Gastrocnemius medialis (tissue), 4 donors: ENCODE measurements at regions not wholly inside any gene's neighbourhood (a gene's known extent, or its start where the extent isn't known, plus 50 kb on each side); places are given as distances from the start of the nearest gene placed in this dataset.

Experiments
- ATAC-seq, 2 donors: fragments of 150-250 bp; one replicate each; pipeline ENCODE4 v1.9.1; 2016
- DNase-seq, 2 donors: peaks; one replicate each; pipeline ENCODE4 v3.0.0-alpha.2; 2019
- H3K27ac ChIP-seq, 4 donors: fragments of 200-600 bp; sonication (generic); 1 replicate in 1 of 4; 2 replicates in 3 of 4; pipeline ENCODE4 v1.5.1; 2016 to 2018; ENCODE audit warnings: mild to moderate bottlenecking in 2 of 4, moderate library complexity in 1 of 4
- H3K27me3 ChIP-seq, 3 donors: fragments of 200-600 bp; sonication (generic) in 2 of 3; 1 replicate in 1 of 3; 2 replicates in 2 of 3; pipeline versions ENCODE4 v1.5.1 to v1.6.0; 2016 to 2019; ENCODE audit warnings: mild to moderate bottlenecking in 1 of 3, moderate library complexity in 1 of 3
- H3K36me3 ChIP-seq, 2 donors: fragments of 200-600 bp; sonication (generic) in 1 of 2; one replicate each; pipeline ENCODE4 v1.5.1; 2017 to 2018
- H3K4me1 ChIP-seq, 2 donors: fragments of 200-600 bp; sonication (generic) in 1 of 2; one replicate each; pipeline ENCODE4 v1.5.1; 2016 to 2017; ENCODE audit warnings: mild to moderate bottlenecking in 2 of 2
- H3K4me3 ChIP-seq, 4 donors: fragments of 200-600 bp; sonication (generic) in 3 of 4; 1 replicate in 1 of 4; 2 replicates in 3 of 4; pipeline ENCODE4 v1.5.1; 2016 to 2019; ENCODE audit warnings: mild to moderate bottlenecking in 2 of 4
- H3K9me3 ChIP-seq, 3 donors: fragments of 200-600 bp; sonication (generic) in 2 of 3; 1 replicate in 1 of 3; 2 replicates in 2 of 3; pipeline ENCODE4 v1.5.1; 2016 to 2019
- CTCF ChIP-seq, 5 experiments: fragments of 450-650 bp in 3 of 5; fragments of 200-600 bp in 2 of 5; sonication (generic) in 2 of 5; IDR thresholded peaks in 4 of 5; conservative IDR thresholded peaks in 1 of 5; 1 replicate in 4 of 5; 2 replicates in 1 of 5; pipeline ENCODE4 v1.5.1; 2016 to 2019; ENCODE audit warnings: antibody characterized with exemption in 5 of 5, mild to moderate bottlenecking in 3 of 5, moderate library complexity in 3 of 5
- POLR2A ChIP-seq, 2 donors: fragments of 450-650 bp; IDR thresholded peaks; one replicate each; pipeline ENCODE4 v1.6.1; 2017; ENCODE audit warnings: antibody characterized with exemption in 2 of 2, mild to moderate bottlenecking in 2 of 2, moderate library complexity in 2 of 2
- in situ Hi-C, 4 donors: fragments of 200-750 bp; cut with MboI; loops; one replicate each; pipeline versions ENCODE4 v1.15.0 to v1.8.0; 2017; ENCODE audit warnings: low sequenced_read_pairs in 4 of 4
- intact Hi-C: fragments of 100-400 bp; cut with DNase I; formaldehyde crosslinking; loops from one replicate; pipeline ENCODE4 v1.15.1; 2023; ENCODE audit warnings: low total_unique reads

DNA sequence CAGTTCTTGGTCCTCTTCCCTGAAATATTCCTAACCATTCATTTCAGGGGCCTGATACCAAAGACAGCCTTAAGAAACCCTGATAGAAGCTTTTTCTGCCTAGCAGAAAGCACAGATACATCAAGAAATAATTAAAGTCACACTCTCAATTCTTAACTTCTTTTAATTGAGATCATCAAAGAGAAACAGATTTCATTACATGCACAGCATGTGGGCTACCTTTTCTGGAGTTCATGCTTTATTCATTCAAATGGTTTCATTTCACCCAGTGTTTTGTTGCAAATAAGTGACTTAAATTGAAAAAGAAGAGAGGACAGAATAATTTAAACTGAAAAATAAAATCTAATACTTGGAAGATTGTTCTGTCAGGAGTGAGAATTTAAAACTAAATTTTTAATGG is 192.6 kb upstream of the GGTLC1 start:
- in situ Hi-C loops: no loop called here
- no peaks in the 10 kb centered on the region for H3K4me1 ChIP-seq
- H3K27ac ChIP-seq: no peak overlapping the region
- H3K36me3 ChIP-seq: no peaks in the 10 kb centered on the region
- no peak for TF ChIP-seq CTCF (IDR thresholded peaks at IDR 0.05 in 4 of 5, conservative IDR thresholded peaks at IDR 0.05 in 1 of 5)
- no peak for TF ChIP-seq POLR2A (IDR thresholded peaks at IDR 0.05)
- H3K4me3 ChIP-seq: no peak overlapping the region
- ATAC-seq: no peak
- no peaks in the 10 kb centered on the region for H3K27me3 ChIP-seq
- intact Hi-C loops: no loop called here
- H3K9me3 ChIP-seq: no peaks in the 10 kb centered on the region
- DNase-seq: no peak

DNA sequence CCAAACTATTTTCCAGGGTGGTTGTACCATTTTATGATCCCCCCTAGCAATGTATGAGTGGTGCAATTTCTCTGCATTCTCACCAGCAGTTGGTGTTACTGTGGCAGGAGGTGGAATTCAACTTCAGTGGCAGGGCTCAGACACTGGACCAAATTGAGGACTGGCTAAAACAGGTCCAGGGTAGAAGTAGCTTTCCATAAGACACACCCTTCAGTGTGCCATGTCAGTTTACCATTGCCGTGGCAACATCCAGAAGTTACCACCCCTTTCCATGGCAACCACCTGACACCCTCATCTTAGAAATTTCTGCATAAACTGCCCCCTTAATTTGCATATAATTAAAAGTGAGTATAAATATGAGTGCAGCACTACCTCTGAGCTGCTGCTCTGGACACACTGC is 180.7 kb upstream of the GGTLC1 start:
- H3K4me3 ChIP-seq: no peak overlapping the region
- intact Hi-C loops: no loop called here
- H3K27ac ChIP-seq: no peak overlapping the region
- H3K36me3 ChIP-seq: no peaks in the 10 kb centered on the region
- H3K9me3 ChIP-seq: no peaks in the 10 kb centered on the region
- H3K4me1 ChIP-seq: no peaks in the 10 kb centered on the region
- H3K27me3 ChIP-seq: no peaks in the 10 kb centered on the region
- in situ Hi-C loops: loop anchor here in 3 of 4 donors (25.0 kb wide), 3 partner anchors 107 to 743 kb away; partner anchors contain the start of gene SYNDIG1 (in 1 of the 3)
- no peak for TF ChIP-seq POLR2A (IDR thresholded peaks at IDR 0.05)
- no peak for TF ChIP-seq CTCF (IDR thresholded peaks at IDR 0.05 in 4 of 5, conservative IDR thresholded peaks at IDR 0.05 in 1 of 5)
- ATAC-seq (no peak), DNase-seq (no peak)

DNA sequence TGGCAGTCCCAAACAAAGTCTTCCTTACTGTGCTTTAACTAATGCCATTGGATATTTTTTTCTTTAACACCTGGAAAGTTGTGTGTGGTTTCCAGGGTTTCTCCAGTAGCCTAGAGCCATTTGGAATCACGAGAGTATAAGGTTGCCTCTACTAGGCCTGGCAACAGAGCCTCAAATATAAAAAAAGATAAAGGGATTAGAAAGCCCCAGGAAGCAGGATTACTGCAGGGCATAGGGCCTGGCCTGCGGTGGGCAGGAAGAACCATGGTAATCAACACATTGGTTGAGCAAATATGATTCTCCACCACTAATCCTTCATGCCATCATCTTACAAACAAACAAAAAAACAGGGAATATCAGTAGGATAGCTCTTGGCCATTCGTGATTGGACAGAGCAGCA is 177.8 kb upstream of the GGTLC1 start:
- ATAC-seq: no peak
- intact Hi-C loops (no loop called here), in situ Hi-C loops (loop anchor here in 3 of 4 donors (25.0 kb wide), 3 partner anchors 104 to 746 kb away; partner anchors contain the start of gene SYNDIG1 (in 1 of the 3))
- Histone ChIP-seq H3K9me3 (no peaks in the 10 kb centered on the region), H3K36me3 (no peaks in the 10 kb centered on the region), H3K27ac (no peak overlapping the region), H3K27me3 (no peaks in the 10 kb centered on the region), H3K4me1 (no peaks in the 10 kb centered on the region), H3K4me3 (no peak overlapping the region)
- TF ChIP-seq POLR2A (IDR thresholded peaks at IDR 0.05) (no peak), CTCF (IDR thresholded peaks at IDR 0.05 in 4 of 5, conservative IDR thresholded peaks at IDR 0.05 in 1 of 5) (no peak)
- no peak for DNase-seq

DNA sequence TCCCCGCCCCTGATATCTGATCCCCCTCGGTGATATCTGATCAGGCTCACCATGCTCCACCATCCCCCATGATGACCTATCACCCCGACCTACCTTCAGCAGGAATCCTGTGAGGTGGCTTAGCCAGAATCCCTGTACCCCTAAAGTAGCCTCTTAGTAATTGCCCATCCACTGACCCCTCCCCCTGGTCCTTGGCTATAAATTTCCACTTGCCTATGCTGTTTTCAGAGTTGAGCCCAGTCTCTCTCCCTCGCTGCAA is 177.5 kb upstream of the GGTLC1 start:
- intact Hi-C loops (no loop called here), in situ Hi-C loops (loop anchor here in 3 of 4 donors (25.0 kb wide), 3 partner anchors 104 to 746 kb away; partner anchors contain the start of gene SYNDIG1 (in 1 of the 3))
- H3K27ac ChIP-seq: no peak overlapping the region
- H3K27me3 ChIP-seq: no peaks in the 10 kb centered on the region
- ATAC-seq (no peak), DNase-seq (no peak)
- no peak overlapping the region for H3K4me3 ChIP-seq
- TF ChIP-seq CTCF (IDR thresholded peaks at IDR 0.05 in 4 of 5, conservative IDR thresholded peaks at IDR 0.05 in 1 of 5): no peak
- TF ChIP-seq POLR2A (IDR thresholded peaks at IDR 0.05): no peak
- H3K9me3 ChIP-seq: no peaks in the 10 kb centered on the region
- no peaks in the 10 kb centered on the region for H3K36me3 ChIP-seq
- H3K4me1 ChIP-seq: no peaks in the 10 kb centered on the region
